ENCODE measurements at regions not wholly inside any gene's neighbourhood (a gene's known extent, or its start where the extent isn't known, plus 50 kb on each side); places are given as distances from the start of the nearest gene placed in this dataset.

DNA sequence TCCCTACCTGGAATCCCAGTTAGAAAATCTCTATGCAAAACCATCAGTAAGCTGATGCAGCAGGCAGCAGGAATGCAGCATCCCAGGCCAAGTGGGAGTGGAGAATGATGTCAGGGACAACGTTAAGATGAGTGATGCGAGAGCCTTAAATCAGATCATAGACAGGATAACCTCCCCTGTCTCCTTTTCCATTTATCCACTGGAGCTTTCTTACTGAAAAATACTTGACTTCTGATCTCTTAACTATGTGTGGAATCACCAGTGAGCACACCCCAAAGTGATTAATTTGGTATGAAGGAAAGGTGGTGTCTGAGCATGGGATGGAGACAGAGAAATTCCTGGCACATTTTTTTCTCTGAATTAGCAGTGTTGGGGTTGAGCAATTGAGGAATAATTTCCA, 98.0 kb downstream of the RND3 start:
- TF ChIP-seq, protein P1, sequence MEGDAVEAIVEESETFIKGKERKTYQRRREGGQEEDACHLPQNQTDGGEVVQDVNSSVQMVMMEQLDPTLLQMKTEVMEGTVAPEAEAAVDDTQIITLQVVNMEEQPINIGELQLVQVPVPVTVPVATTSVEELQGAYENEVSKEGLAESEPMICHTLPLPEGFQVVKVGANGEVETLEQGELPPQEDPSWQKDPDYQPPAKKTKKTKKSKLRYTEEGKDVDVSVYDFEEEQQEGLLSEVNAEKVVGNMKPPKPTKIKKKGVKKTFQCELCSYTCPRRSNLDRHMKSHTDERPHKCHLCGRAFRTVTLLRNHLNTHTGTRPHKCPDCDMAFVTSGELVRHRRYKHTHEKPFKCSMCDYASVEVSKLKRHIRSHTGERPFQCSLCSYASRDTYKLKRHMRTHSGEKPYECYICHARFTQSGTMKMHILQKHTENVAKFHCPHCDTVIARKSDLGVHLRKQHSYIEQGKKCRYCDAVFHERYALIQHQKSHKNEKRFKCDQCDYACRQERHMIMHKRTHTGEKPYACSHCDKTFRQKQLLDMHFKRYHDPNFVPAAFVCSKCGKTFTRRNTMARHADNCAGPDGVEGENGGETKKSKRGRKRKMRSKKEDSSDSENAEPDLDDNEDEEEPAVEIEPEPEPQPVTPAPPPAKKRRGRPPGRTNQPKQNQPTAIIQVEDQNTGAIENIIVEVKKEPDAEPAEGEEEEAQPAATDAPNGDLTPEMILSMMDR (IDR thresholded peaks at IDR 0.05; ENCODE audit: borderline replicate concordance): no peak

DNA sequence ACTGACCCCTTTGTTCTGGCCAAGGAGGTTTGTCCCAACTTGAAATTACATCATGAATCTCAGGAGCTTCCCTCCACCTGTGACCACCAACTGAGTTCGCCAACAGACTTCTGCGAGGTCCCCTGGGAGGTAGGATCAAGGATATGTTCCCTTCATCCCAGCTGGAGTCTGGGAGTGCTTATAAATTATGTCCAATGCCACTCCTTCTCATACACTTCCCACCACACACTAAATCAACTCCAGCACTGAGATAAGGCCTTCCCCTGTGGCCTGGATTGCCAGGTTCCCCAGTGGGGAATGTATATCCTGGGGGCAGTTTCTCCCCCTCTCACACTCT, 99.2 kb downstream of the RND3 start:
- H3K9me3 ChIP-seq (replicated peaks): peaks cover 32% of the 10 kb centered on the region
- intact Hi-C loops (cut with micrococcal nuclease): no loop called here
- no peak overlapping the region for H3K27ac ChIP-seq (replicated peaks)
- TF ChIP-seq, protein P1 (IDR thresholded peaks at IDR 0.05; ENCODE audit: borderline replicate concordance): no peak
- H3K36me3 ChIP-seq: no peaks in the 10 kb centered on the region
- no peaks in the 10 kb centered on the region for H3K4me1 ChIP-seq
- DNase-seq: no peak
- no peak overlapping the region for H3K4me3 ChIP-seq
- no peaks in the 10 kb centered on the region for H3K27me3 ChIP-seq (ENCODE audit: low read depth)

More for the DNA sequence above, 98.0 kb downstream of the RND3 start:
- Histone ChIP-seq H3K9me3 (replicated peaks) (peaks cover 22% of the 10 kb centered on the region), H3K4me1 (no peaks in the 10 kb centered on the region), H3K36me3 (no peaks in the 10 kb centered on the region), H3K27ac (replicated peaks) (no peak overlapping the region), H3K4me3 (no peak overlapping the region), H3K27me3 (ENCODE audit: low read depth) (no peaks in the 10 kb centered on the region)
- intact Hi-C loops (cut with micrococcal nuclease): no loop called here
- DNase-seq: no peak

DNA sequence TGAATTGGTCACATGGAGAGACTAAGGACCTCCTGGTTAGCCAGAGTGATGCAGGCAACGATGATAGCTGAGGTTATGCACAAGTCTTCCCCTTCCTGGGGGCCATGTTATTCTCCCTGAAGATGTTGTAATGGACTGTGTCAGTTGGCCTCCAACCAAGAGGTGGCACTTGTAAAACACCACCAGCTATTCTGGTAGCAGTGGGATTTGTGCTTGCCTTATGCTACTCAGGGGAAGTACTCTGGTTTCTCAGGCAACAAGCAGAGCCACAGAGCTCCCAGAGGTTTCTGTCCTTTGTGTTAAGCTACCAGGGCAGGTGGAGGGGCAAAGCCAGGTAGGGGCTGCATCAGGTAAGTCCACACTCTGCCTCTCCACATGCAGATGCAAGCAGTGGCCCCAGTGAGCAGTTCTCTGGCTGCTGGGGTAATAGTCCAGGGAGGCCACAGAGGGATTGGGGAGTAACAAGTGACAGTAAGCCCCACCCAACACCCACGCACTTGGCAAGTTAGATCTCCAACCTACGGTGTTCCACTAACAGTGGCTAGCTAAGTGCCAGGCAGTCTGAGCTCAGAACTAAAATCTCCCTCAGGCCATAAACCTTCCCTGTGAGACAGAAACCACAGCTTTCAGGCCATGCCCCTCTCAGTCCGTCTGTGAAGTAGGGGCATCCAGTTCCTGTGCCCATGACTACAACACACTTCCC, 99.7 kb downstream of the RND3 start:
- Histone ChIP-seq H3K36me3 (no peaks in the 10 kb centered on the region), H3K4me1 (no peaks in the 10 kb centered on the region), H3K4me3 (no peak overlapping the region), H3K27me3 (ENCODE audit: low read depth) (no peaks in the 10 kb centered on the region), H3K27ac (replicated peaks) (no peak overlapping the region), H3K9me3 (replicated peaks) (peaks cover 35% of the 10 kb centered on the region)
- intact Hi-C loops (cut with micrococcal nuclease): no loop called here
- TF ChIP-seq, protein P1 (IDR thresholded peaks at IDR 0.05; ENCODE audit: borderline replicate concordance): no peak
- DNase-seq: no peak

DNA sequence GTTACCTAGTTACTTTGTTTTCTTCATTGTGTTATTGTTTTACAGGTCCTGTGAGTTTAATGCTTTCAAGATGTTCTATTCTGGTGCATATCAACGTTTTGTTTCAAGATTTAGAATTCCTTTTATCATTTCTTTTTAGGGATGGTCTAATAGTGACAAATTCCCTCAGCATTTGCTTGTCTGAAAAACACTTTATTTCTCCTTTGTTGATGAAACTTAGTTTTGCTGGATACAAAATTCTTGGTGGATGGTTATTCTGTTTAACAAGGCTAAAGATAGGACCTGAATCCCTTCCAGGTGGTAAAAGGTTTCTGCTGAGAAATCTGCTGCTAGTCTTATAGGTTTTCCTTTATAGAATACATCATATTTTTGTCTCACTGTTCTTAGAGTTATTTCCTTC, 102.3 kb downstream of the RND3 start:
- Histone ChIP-seq H3K4me1 (no peaks in the 10 kb centered on the region), H3K27me3 (ENCODE audit: low read depth) (no peaks in the 10 kb centered on the region), H3K36me3 (no peaks in the 10 kb centered on the region), H3K27ac (replicated peaks) (no peak overlapping the region), H3K4me3 (no peak overlapping the region), H3K9me3 (replicated peaks) (peaks cover 41% of the 10 kb centered on the region)
- TF ChIP-seq, protein P1 (IDR thresholded peaks at IDR 0.05; ENCODE audit: borderline replicate concordance): no peak
- intact Hi-C loops (cut with micrococcal nuclease): no loop called here
- DNase-seq: no peak

DNA sequence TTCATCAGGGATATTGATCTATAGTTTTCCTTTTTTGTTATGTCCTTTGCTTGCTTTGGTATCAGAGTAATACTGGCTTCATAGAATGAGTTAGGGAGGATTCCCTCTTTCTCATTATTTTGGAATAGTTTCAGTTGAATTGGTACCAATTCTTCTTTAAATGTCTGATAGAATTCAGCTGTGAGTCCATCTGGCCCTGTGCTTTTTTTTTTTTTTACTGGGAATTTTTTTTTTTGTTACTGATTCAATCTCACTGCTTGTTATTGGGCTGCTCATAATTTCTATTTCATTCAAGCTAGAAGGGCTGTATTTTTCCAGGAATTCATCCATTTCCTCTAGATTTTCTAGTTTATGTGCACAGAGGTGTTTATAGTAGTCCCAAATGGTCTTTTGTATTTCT, 103.9 kb downstream of the RND3 start:
- Histone ChIP-seq H3K4me1 (no peaks in the 10 kb centered on the region), H3K27me3 (ENCODE audit: low read depth) (no peaks in the 10 kb centered on the region), H3K4me3 (no peak overlapping the region), H3K27ac (replicated peaks) (no peak overlapping the region), H3K36me3 (no peaks in the 10 kb centered on the region), H3K9me3 (replicated peaks) (peaks cover 41% of the 10 kb centered on the region)
- intact Hi-C loops (cut with micrococcal nuclease): no loop called here
- TF ChIP-seq, protein P1 (IDR thresholded peaks at IDR 0.05; ENCODE audit: borderline replicate concordance): no peak
- no peak for DNase-seq
